ENCODE measurements at regions not wholly inside any gene's neighbourhood (a gene's known extent, or its start where the extent isn't known, plus 50 kb on each side); places are given as distances from the start of the nearest gene placed in this dataset.

DNA sequence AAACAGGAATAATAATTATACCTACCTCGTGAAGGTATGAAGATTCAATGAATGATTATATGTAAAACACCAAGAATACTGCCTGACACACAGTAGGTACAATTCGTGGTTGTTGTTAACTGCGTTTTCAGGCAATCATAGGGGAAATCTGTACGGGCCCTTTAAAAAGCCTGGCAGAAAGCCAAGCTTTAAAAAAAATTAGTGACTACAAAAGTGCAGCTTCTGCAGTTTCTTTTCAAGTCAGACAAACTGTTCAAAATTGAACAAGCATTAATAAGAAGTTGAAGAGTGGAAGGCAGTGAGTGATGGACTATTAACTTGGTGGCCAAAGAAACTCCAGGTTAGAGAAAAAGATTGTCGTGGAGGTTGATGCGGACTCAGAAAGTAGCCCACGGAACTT is 85.9 kb upstream of the TRIO start (continued):
- TF ChIP-seq, protein P1, sequence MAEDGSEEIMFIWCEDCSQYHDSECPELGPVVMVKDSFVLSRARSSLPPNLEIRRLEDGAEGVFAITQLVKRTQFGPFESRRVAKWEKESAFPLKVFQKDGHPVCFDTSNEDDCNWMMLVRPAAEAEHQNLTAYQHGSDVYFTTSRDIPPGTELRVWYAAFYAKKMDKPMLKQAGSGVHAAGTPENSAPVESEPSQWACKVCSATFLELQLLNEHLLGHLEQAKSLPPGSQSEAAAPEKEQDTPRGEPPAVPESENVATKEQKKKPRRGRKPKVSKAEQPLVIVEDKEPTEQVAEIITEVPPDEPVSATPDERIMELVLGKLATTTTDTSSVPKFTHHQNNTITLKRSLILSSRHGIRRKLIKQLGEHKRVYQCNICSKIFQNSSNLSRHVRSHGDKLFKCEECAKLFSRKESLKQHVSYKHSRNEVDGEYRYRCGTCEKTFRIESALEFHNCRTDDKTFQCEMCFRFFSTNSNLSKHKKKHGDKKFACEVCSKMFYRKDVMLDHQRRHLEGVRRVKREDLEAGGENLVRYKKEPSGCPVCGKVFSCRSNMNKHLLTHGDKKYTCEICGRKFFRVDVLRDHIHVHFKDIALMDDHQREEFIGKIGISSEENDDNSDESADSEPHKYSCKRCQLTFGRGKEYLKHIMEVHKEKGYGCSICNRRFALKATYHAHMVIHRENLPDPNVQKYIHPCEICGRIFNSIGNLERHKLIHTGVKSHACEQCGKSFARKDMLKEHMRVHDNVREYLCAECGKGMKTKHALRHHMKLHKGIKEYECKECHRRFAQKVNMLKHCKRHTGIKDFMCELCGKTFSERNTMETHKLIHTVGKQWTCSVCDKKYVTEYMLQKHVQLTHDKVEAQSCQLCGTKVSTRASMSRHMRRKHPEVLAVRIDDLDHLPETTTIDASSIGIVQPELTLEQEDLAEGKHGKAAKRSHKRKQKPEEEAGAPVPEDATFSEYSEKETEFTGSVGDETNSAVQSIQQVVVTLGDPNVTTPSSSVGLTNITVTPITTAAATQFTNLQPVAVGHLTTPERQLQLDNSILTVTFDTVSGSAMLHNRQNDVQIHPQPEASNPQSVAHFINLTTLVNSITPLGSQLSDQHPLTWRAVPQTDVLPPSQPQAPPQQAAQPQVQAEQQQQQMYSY (CRISPR knock-in tag; IDR thresholded peaks at IDR 0.05): no peak
- TF ChIP-seq CREM (CRISPR knock-in tag; IDR thresholded peaks at IDR 0.05) (no peak), PRRX2 (CRISPR knock-in tag; IDR thresholded peaks at IDR 0.05) (no peak), CBFB (CRISPR knock-in tag; IDR thresholded peaks at IDR 0.05; ENCODE audit: low read depth) (no peak), HMGA2 (CRISPR knock-in tag; IDR thresholded peaks at IDR 0.05) (no peak)

DNA sequence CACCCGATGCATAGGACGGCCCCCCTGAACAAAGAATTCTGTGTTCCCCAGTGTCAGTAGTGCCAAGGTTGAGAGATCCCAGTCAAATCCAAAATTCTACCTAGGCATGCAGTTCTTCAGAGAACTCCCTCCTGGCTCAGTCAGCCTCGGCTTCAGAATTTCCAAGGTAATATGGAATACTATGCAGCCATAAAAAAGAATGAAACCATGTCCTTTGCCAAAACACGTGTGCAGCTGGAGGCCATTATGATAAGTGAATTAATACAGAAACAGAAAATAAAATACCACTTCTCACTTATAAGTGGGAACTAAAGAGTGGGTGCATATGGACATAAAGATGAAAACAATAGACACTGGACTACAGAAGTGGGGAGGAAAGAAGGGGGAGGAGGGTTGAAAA is 87.1 kb upstream of the TRIO start:
- peaks cover 14% of the 10 kb centered on the region for H3K9me3 Mint-ChIP-seq
- no peak overlapping the region for H3K27ac Mint-ChIP-seq
- no peak for TF ChIP-seq SOX15 (CRISPR knock-in tag; IDR thresholded peaks at IDR 0.05)
- TF ChIP-seq SMAD3 (CRISPR knock-in tag; IDR thresholded peaks at IDR 0.05; ENCODE audit: borderline replicate concordance): no peak
- no peak for TF ChIP-seq ZNF317 (CRISPR knock-in tag; IDR thresholded peaks at IDR 0.05; ENCODE audit: borderline replicate concordance, low read depth)
- TF ChIP-seq ZNF219 (CRISPR knock-in tag; IDR thresholded peaks at IDR 0.05; ENCODE audit: borderline replicate concordance): no peak
- TF ChIP-seq ZNF671 (CRISPR knock-in tag; IDR thresholded peaks at IDR 0.05): no peak
- TF ChIP-seq CREB1 (CRISPR knock-in tag; IDR thresholded peaks at IDR 0.05): no peak
- TF ChIP-seq ZBTB21 (CRISPR knock-in tag; IDR thresholded peaks at IDR 0.05; ENCODE audit: borderline replicate concordance): no peak
- TF ChIP-seq, protein P2, sequence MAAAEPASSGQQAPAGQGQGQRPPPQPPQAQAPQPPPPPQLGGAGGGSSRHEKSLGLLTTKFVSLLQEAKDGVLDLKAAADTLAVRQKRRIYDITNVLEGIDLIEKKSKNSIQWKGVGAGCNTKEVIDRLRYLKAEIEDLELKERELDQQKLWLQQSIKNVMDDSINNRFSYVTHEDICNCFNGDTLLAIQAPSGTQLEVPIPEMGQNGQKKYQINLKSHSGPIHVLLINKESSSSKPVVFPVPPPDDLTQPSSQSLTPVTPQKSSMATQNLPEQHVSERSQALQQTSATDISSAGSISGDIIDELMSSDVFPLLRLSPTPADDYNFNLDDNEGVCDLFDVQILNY (CRISPR knock-in tag; IDR thresholded peaks at IDR 0.05): no peak
- TF ChIP-seq, protein P3, sequence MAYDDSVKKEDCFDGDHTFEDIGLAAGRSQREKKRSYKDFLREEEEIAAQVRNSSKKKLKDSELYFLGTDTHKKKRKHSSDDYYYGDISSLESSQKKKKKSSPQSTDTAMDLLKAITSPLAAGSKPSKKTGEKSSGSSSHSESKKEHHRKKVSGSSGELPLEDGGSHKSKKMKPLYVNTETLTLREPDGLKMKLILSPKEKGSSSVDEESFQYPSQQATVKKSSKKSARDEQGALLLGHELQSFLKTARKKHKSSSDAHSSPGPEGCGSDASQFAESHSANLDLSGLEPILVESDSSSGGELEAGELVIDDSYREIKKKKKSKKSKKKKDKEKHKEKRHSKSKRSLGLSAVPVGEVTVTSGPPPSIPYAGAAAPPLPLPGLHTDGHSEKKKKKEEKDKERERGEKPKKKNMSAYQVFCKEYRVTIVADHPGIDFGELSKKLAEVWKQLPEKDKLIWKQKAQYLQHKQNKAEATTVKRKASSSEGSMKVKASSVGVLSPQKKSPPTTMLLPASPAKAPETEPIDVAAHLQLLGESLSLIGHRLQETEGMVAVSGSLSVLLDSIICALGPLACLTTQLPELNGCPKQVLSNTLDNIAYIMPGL (CRISPR knock-in tag; IDR thresholded peaks at IDR 0.05): no peak
- TF ChIP-seq CBFB (CRISPR knock-in tag; IDR thresholded peaks at IDR 0.05; ENCODE audit: low read depth): no peak
- TF ChIP-seq, protein P4, sequence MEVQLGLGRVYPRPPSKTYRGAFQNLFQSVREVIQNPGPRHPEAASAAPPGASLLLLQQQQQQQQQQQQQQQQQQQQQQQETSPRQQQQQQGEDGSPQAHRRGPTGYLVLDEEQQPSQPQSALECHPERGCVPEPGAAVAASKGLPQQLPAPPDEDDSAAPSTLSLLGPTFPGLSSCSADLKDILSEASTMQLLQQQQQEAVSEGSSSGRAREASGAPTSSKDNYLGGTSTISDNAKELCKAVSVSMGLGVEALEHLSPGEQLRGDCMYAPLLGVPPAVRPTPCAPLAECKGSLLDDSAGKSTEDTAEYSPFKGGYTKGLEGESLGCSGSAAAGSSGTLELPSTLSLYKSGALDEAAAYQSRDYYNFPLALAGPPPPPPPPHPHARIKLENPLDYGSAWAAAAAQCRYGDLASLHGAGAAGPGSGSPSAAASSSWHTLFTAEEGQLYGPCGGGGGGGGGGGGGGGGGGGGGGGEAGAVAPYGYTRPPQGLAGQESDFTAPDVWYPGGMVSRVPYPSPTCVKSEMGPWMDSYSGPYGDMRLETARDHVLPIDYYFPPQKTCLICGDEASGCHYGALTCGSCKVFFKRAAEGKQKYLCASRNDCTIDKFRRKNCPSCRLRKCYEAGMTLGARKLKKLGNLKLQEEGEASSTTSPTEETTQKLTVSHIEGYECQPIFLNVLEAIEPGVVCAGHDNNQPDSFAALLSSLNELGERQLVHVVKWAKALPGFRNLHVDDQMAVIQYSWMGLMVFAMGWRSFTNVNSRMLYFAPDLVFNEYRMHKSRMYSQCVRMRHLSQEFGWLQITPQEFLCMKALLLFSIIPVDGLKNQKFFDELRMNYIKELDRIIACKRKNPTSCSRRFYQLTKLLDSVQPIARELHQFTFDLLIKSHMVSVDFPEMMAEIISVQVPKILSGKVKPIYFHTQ (CRISPR knock-in tag; IDR thresholded peaks at IDR 0.05): no peak
- TF ChIP-seq FOXP1 (CRISPR knock-in tag; IDR thresholded peaks at IDR 0.05; ENCODE audit: borderline replicate concordance): no peak
- TF ChIP-seq CREM (CRISPR knock-in tag; IDR thresholded peaks at IDR 0.05): no peak
- TF ChIP-seq, protein P5, sequence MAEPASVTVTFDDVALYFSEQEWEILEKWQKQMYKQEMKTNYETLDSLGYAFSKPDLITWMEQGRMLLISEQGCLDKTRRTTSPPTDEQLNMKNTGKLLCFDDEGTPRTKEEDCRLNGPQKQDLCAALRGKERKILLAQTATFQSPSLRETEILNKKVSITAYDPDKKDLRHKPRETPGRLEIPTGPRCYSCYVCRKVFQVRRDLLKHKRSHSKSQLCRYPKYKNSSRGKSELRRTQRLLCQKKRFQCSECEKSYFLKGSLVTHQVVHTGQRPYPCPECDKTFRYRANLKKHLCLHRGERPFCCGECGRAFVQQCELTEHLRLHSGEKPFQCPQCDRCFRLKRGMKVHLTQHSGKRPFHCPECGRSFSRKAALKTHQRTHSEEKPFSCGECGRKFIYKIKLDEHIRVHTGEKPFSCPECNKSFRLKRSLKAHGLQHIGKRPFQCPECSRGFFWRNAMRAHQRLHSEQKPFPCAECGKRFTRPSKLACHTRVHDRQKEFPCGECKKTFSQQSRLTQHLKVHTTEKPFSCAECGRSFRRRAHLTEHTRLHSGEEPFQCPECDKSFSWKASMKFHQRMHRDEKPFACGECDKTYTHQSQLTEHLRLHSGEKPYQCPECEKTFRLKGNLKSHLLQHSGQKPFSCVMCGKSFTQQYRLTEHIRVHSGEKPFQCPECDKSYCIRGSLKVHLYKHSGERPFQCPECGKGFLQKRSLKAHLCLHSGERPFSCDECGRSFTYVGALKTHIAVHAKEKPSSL (CRISPR knock-in tag; conservative IDR thresholded peaks at IDR 0.05): no peak
- ATAC-seq: no peak
- no peak for DNase-seq (ENCODE audit: low spot score)
- CTCF ChIA-PET: no interaction called here
- no peaks in the 10 kb centered on the region; the same call in 1 of the 2 replicates for H3K27me3 Mint-ChIP-seq (ENCODE audit: low read depth)
- no peaks in the 10 kb centered on the region for H3K36me3 Mint-ChIP-seq
- H3K4me3 Mint-ChIP-seq: no peak overlapping the region
- POLR2A ChIA-PET: no interaction called here
- 0 out of 2 replicates have a peak, but pooled peaks cover 7% of the 10 kb centered on the region for H3K4me1 Mint-ChIP-seq

All from WTC11 (cell line).